GM12875 (cell line): ENCODE measurements at regions not wholly inside any gene's neighbourhood (a gene's known extent, or its start where the extent isn't known, plus 50 kb on each side); places are given as distances from the start of the nearest gene placed in this dataset.

Source experiments
- H3K4me3 ChIP-seq: one replicate; pipeline ENCODE4 v1.5.1; 2011; ENCODE audit warnings: low read depth, low read length, control low read depth
- TF ChIP-seq, protein P1 (sequence below): IDR thresholded peaks from 2 replicates; pipeline ENCODE4 v1.5.1; 2011; ENCODE audit warnings: low read depth, mild to moderate bottlenecking, control low read depth, inconsistent platforms, low read length, moderate library complexity, borderline replicate concordance; ENCODE audit not compliant: insufficient read depth

DNA sequence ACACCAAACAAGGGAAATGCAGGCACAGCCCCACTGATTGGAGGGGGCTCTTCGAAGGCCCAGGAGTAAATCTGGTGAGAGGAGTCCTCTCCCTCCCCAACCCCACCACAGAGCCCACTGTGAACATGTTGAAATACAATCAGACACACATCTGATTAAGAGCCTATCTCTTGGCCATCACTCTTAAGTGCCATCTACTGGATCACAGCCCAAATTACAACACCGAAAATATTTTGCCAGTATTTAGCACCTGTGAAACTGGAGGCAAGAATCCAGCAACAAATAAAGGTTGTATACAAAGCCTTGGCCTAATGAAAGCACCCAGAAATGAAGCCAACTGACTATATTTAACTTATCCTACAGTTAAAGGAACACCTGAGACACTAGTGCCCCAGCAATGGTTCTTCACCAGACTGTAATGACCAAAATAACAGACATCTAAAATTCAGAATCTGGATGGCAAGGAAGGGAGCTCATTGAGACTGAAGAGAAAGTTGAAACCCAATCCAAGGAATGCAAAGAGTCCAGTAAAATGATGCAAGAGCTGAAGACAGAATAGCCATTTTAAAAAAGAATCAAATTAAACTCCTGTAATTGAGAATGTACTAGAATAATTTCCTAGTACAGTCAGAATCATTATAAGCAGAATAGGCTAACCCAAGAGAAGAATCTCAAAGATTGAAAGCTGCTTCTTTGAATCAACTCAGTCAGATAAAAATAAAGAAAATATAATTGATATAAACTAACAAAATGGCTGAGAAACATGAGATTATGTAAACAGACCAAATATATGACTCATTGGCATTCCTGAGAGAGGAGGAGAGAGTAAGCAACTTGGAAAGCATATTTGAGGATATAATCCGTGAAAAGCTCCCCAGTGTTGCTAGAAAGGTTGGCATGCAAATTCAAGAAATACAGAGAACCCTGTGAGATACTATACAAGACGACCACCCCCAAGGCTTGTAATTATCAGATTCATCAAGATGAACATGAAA, 1117.0 kb downstream of the FLRT2 start:
- TF ChIP-seq, protein P1, sequence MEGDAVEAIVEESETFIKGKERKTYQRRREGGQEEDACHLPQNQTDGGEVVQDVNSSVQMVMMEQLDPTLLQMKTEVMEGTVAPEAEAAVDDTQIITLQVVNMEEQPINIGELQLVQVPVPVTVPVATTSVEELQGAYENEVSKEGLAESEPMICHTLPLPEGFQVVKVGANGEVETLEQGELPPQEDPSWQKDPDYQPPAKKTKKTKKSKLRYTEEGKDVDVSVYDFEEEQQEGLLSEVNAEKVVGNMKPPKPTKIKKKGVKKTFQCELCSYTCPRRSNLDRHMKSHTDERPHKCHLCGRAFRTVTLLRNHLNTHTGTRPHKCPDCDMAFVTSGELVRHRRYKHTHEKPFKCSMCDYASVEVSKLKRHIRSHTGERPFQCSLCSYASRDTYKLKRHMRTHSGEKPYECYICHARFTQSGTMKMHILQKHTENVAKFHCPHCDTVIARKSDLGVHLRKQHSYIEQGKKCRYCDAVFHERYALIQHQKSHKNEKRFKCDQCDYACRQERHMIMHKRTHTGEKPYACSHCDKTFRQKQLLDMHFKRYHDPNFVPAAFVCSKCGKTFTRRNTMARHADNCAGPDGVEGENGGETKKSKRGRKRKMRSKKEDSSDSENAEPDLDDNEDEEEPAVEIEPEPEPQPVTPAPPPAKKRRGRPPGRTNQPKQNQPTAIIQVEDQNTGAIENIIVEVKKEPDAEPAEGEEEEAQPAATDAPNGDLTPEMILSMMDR = 0 out of 2 replicates have a peak, but pooled peaks have one; percentile 25
- H3K4me3 ChIP-seq = no peak overlapping the region

DNA sequence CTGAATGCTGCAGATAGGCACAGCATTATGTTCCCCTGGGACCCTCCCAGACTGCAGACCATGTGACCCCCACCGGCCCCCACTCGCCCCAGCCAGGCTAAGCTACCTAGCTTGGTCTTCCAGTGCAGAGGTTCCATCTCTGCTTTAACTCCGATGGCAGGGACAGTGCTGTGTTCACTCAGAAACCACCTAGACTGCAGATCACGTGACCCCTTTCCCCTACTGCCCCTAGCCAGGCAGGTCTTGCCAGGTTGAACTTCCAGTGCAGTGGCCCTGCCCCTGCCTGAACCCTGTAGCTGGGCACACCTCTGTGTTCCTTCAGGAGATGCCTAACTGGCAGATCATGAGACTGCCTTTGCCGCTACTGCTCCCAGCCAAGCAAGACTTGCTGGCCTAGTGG, 1116.2 kb downstream of the FLRT2 start:
- no peak overlapping the region for H3K4me3 ChIP-seq
- TF ChIP-seq, protein P1 = no peak

DNA sequence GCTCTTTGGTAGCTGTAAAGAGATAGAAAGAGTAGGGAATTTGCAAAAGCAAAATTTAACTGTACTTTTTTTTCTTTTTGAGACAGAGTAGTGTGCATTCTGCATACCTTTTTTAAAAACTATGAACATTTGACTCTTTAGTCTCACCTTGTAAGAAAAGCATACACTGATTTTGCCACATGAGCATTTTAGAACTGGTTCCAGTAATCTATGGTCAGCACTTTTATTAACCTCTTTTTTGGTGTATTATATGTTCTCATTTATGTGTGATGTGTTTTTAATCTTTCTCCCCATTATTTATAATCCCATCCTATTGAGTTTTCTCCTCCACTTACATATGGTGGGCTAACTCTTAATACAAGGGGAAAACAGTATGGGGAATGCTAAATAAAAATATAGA, 1111.4 kb downstream of the FLRT2 start:
- TF ChIP-seq, protein P1 = no peak
- no peak overlapping the region for H3K4me3 ChIP-seq

DNA sequence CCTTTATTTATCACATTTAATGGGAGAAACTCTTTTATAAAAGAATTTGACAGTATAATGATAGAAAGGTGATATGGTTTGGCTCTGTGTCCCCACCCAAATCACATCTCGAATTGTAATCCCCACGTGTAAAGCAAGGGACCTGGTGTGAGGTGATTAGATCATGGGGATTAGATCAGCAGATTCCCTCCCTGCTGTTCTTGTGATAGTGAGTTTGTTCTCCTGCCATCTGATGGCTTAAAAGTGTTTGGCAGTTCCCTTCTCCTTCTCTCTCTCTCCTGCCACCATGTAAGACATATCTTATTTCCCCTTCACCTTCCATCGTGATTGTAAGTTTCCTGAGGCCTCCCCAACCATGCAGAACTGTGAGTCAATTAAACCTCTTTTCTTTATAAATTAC, 1110.3 kb downstream of the FLRT2 start:
- no peak overlapping the region for H3K4me3 ChIP-seq
- TF ChIP-seq, protein P1 = no peak

DNA sequence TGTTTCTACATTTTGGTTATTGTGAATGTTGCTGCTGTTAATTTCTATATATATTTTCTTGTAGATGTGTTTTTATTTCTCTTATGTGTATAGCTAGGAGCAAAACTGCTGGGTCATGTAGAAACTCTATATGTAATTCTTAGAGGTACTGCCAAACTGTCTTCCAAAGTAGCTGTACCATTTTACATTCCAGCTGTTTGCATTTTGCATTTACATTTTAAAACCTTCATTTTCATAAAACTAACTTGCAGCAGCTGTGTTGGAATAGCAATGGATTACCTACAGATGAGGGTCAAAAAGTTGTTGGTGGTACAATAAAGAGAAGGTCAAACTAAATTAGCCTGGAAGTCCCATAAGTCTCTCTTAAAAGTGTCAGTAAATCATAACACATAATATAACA, 1109.7 kb downstream of the FLRT2 start:
- no peak overlapping the region for H3K4me3 ChIP-seq
- TF ChIP-seq, protein P1 = no peak

DNA sequence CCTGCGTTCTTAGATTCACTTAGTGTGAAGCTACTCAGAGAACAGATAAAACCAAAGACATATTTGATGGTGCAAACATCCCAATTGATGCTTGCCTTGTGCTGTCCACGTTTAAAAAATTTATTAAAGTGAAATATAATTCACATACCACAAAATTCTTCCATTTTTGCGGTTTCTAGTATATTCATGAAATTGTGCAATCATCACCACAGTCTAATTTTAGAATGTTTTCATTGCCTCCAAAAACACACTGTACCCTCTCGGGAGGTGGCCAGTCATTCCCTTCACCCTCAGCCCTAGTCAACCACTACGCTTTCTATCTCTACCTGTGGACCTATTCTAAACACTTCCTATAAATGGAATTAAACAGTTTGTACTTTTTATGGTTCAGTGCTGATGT, 1109.2 kb downstream of the FLRT2 start:
- TF ChIP-seq, protein P1 = no peak
- H3K4me3 ChIP-seq = no peak overlapping the region

DNA sequence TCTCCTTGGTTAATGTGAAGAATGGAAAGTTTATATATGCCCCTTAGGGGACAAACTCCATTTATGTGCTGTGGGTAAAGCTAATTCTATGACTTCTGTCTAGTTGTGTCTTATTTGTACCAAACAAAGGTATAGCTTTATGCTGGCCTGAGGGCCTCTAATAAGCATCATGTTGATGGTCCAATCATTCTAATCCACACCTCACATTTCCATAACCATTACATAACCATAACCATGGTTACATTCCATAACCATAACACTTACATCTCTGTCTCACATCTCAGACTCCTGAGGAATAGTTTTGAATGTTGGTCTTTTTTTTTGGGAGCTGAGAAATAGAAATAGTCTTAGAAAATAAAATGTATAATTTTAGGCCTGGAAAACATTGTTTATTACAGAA, 1097.1 kb downstream of the FLRT2 start:
- H3K4me3 ChIP-seq = no peak overlapping the region
- TF ChIP-seq, protein P1 = no peak
